ENCODE measurements at regions not wholly inside any gene's neighbourhood (a gene's known extent, or its start where the extent isn't known, plus 50 kb on each side); places are given as distances from the start of the nearest gene placed in this dataset.

DNA sequence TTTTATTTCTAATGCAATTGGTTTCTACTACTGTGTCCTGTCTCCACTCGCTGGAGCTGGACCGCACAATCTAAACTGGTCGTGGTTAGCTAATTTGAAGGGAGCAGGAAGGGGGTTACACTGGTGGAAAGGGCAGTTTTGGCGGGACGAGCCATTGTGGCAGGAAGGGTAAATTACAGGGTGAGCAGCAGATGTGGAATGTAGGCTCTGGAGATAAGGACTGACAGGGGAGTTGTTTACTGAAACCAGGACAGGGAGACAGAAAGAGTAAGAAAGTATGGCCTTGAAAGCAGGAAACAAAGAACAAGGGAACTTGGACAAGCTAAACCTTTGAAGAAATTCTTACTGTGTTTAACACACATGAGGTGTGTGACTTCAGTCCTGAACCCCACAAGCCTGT is 147.8 kb downstream of the ATXN7L3B start:
- Histone ChIP-seq H3K79me2 (ENCODE audit: insufficient read depth, low read length) (no peaks in the 10 kb centered on the region), H2AFZ (ENCODE audit: low read depth, low read length) (no peak overlapping the region), H3K4me3 (ENCODE audit: low read depth in 1 of 2, low read length in 2 of 2) (no peak overlapping the region), H3K27me3 (ENCODE audit: insufficient read depth, low read length, poor library complexity) (no peaks in the 10 kb centered on the region), H3K4me2 (ENCODE audit: insufficient read depth, low read length) (no peak overlapping the region), H3K36me3 (ENCODE audit: insufficient read depth, low read length) (no peaks in the 10 kb centered on the region), H3K9me3 (ENCODE audit: insufficient read depth, low read length, severe bottlenecking) (peaks cover 2% of the 10 kb centered on the region), H3K27ac (ENCODE audit: low read length) (no peak overlapping the region), H3K4me1 (ENCODE audit: insufficient read depth, low read length) (0 out of 2 replicates have a peak, but pooled peaks cover 2% of the 10 kb centered on the region), H3K9ac (ENCODE audit: low read depth, low read length) (no peak overlapping the region), H4K20me1 (ENCODE audit: insufficient read depth, low read length) (no peaks in the 10 kb centered on the region)
- TF ChIP-seq CTCF (IDR thresholded peaks at IDR 0.05; ENCODE audit: borderline replicate concordance, extremely low read depth, low read length, poor library complexity, severe bottlenecking) (no peak), EZH2 (IDR thresholded peaks at IDR 0.05; ENCODE audit: borderline replicate concordance, low read depth, low read length, severe bottlenecking) (no peak)
- no peak for DNase-seq
- no peak for ATAC-seq (ENCODE audit: insufficient read depth, low read depth)

DNA sequence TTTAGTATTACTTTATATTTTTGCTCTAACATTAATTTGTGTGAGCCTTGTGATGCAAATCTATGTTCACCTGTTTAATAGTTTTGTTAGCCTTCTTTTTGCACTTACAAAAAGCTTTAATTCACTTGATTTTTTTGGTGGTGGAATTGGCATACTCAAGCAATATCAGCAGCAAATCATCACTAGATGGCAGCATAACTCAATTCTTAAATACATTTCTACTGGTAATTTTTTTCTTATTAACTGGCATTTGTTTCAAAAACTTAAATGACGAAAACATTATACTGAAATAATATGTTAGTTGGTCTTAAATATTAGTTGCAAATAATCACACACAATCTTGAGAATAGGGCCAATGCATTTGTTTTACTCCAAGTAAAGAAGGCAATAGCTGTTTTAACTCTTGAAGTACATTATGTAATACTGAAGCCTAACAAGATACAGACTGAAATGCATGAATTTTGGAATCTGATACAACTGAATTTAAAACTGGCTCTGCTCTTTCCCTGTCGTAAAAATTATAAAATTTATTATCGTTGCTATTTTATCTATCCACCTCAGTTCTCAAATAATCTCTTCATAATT is 151.5 kb downstream of the ATXN7L3B start:
- no peaks in the 10 kb centered on the region for H3K79me2 ChIP-seq (ENCODE audit: insufficient read depth, low read length)
- no peak overlapping the region for H3K9ac ChIP-seq (ENCODE audit: low read depth, low read length)
- H2AFZ ChIP-seq (ENCODE audit: low read depth, low read length), result no peak overlapping the region
- TF ChIP-seq CTCF (IDR thresholded peaks at IDR 0.05; ENCODE audit: borderline replicate concordance, extremely low read depth, low read length, poor library complexity, severe bottlenecking) (peak; percentile 77), EZH2 (IDR thresholded peaks at IDR 0.05; ENCODE audit: borderline replicate concordance, low read depth, low read length, severe bottlenecking) (no peak)
- DNase-seq (no peak), ATAC-seq (ENCODE audit: insufficient read depth, low read depth) (peak; percentile 54; the same call in 1 of the 3 replicates)
- H3K4me3 ChIP-seq (ENCODE audit: low read depth in 1 of 2, low read length in 2 of 2), result no peak overlapping the region
- H3K27ac ChIP-seq (ENCODE audit: low read length), result no peak overlapping the region
- H3K36me3 ChIP-seq (ENCODE audit: insufficient read depth, low read length), result no peaks in the 10 kb centered on the region
- H3K9me3 ChIP-seq (ENCODE audit: insufficient read depth, low read length, severe bottlenecking), result peaks cover 2% of the 10 kb centered on the region
- no peak overlapping the region for H3K4me2 ChIP-seq (ENCODE audit: insufficient read depth, low read length)
- no peaks in the 10 kb centered on the region for H3K27me3 ChIP-seq (ENCODE audit: insufficient read depth, low read length, poor library complexity)
- 0 out of 2 replicates have a peak, but pooled peaks cover 2% of the 10 kb centered on the region for H3K4me1 ChIP-seq (ENCODE audit: insufficient read depth, low read length)
- no peaks in the 10 kb centered on the region for H4K20me1 ChIP-seq (ENCODE audit: insufficient read depth, low read length)

DNA sequence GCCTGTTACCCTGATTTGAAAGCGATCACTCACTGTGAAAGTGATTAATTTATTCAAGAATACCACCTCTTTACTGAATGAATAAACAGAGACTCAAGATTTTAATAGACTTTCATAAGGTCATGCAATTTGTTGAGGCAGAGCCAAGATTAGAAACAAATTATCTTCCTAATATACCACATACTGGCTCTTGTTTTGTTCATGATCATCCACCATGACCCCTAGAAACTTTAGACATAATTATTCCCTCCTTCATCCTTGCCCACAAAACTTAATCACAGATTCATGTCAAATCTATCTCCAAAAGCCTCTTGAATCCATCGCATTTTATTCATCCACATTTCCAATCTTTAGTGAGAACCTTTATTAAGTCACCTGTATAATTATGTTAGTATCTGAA is 152.3 kb downstream of the ATXN7L3B start:
- Histone ChIP-seq H2AFZ (ENCODE audit: low read depth, low read length) (no peak overlapping the region), H3K4me1 (ENCODE audit: insufficient read depth, low read length) (0 out of 2 replicates have a peak, but pooled peaks cover 2% of the 10 kb centered on the region), H3K79me2 (ENCODE audit: insufficient read depth, low read length) (no peaks in the 10 kb centered on the region), H3K27me3 (ENCODE audit: insufficient read depth, low read length, poor library complexity) (no peaks in the 10 kb centered on the region), H3K9me3 (ENCODE audit: insufficient read depth, low read length, severe bottlenecking) (peaks cover 2% of the 10 kb centered on the region), H3K36me3 (ENCODE audit: insufficient read depth, low read length) (no peaks in the 10 kb centered on the region), H3K9ac (ENCODE audit: low read depth, low read length) (no peak overlapping the region), H3K27ac (ENCODE audit: low read length) (no peak overlapping the region), H3K4me2 (ENCODE audit: insufficient read depth, low read length) (no peak overlapping the region), H3K4me3 (ENCODE audit: low read depth in 1 of 2, low read length in 2 of 2) (no peak overlapping the region), H4K20me1 (ENCODE audit: insufficient read depth, low read length) (no peaks in the 10 kb centered on the region)
- DNase-seq (no peak), ATAC-seq (ENCODE audit: insufficient read depth, low read depth) (no peak)
- TF ChIP-seq EZH2 (IDR thresholded peaks at IDR 0.05; ENCODE audit: borderline replicate concordance, low read depth, low read length, severe bottlenecking) (no peak), CTCF (IDR thresholded peaks at IDR 0.05; ENCODE audit: borderline replicate concordance, extremely low read depth, low read length, poor library complexity, severe bottlenecking) (no peak)

Measured in DND-41 (cell line).